K562 (cell line): ENCODE measurements at regions not wholly inside any gene's neighbourhood (a gene's known extent, or its start where the extent isn't known, plus 50 kb on each side); places are given as distances from the start of the nearest gene placed in this dataset.

Experiments used
- MECOM ChIP-seq: fragments of 250-450 bp; sonication (Bioruptor Pico); IDR thresholded peaks from 2 replicates; pipeline ENCODE4 v1.8.0; 2022; ENCODE audit warnings: inconsistent platforms
- RERE ChIP-seq: sonication (generic); formaldehyde crosslinking; IDR thresholded peaks from 2 replicates; pipeline ENCODE4 v1.8.0; 2023; ENCODE audit warnings: missing genetic modification reagents, mild to moderate bottlenecking, borderline replicate concordance
- ZNF707 ChIP-seq: fragments of 250-450 bp; sonication (Bioruptor Pico); conservative IDR thresholded peaks from 2 replicates; pipeline ENCODE4 v1.8.0; 2022; ENCODE audit warnings: inconsistent platforms, mild to moderate bottlenecking, moderate library complexity
- ZZZ3 ChIP-seq: fragments of 450-650 bp; IDR thresholded peaks from 2 replicates; pipeline ENCODE4 v1.6.1; 2016; ENCODE audit warnings: antibody characterized with exemption, mild to moderate bottlenecking, moderate library complexity
- TF ChIP-seq, protein P1 (sequence below), 2 experiments: fragments of 450-650 bp in 1 of 2; sonication (generic) in 1 of 2; formaldehyde crosslinking in 1 of 2; IDR thresholded peaks; 2 replicates each; pipeline versions ENCODE4 v1.7.1 to v1.9.0; 2016 to 2022; ENCODE audit warnings: inconsistent platforms in 1 of 2, mild to moderate bottlenecking in 1 of 2, missing genetic modification reagents in 1 of 2

DNA sequence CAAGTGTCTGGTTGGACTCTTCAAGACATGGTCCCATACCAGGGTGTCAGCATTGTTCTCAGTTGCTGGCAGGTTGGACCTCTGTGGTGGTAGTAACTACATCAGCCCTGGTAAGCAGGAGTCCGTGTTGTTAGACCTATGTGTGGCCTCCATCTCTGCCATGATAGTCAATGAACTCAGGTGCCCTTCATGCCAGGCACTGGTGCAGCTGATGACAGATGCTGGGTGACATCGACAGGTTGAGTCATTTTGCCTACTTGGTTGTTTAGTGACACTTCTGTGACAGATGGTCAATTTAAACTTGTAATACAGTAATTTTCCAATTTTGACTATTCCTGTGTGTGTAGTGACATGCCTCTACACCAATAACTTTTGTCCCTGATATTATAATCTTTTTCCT is 189.7 kb downstream of the SP3 start (continued):
- TF ChIP-seq, protein P1, sequence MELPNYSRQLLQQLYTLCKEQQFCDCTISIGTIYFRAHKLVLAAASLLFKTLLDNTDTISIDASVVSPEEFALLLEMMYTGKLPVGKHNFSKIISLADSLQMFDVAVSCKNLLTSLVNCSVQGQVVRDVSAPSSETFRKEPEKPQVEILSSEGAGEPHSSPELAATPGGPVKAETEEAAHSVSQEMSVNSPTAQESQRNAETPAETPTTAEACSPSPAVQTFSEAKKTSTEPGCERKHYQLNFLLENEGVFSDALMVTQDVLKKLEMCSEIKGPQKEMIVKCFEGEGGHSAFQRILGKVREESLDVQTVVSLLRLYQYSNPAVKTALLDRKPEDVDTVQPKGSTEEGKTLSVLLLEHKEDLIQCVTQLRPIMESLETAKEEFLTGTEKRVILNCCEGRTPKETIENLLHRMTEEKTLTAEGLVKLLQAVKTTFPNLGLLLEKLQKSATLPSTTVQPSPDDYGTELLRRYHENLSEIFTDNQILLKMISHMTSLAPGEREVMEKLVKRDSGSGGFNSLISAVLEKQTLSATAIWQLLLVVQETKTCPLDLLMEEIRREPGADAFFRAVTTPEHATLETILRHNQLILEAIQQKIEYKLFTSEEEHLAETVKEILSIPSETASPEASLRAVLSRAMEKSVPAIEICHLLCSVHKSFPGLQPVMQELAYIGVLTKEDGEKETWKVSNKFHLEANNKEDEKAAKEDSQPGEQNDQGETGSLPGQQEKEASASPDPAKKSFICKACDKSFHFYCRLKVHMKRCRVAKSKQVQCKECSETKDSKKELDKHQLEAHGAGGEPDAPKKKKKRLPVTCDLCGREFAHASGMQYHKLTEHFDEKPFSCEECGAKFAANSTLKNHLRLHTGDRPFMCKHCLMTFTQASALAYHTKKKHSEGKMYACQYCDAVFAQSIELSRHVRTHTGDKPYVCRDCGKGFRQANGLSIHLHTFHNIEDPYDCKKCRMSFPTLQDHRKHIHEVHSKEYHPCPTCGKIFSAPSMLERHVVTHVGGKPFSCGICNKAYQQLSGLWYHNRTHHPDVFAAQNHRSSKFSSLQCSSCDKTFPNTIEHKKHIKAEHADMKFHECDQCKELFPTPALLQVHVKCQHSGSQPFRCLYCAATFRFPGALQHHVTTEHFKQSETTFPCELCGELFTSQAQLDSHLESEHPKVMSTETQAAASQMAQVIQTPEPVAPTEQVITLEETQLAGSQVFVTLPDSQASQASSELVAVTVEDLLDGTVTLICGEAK (IDR thresholded peaks at IDR 0.05) = no peak
- TF ChIP-seq, protein P1 (CRISPR knock-in tag; IDR thresholded peaks at IDR 0.05) = no peak
- TF ChIP-seq MECOM (CRISPR knock-in tag) = no peak
- no peak for TF ChIP-seq ZNF707 (CRISPR knock-in tag)
- no peak for TF ChIP-seq RERE (CRISPR knock-in tag)
- TF ChIP-seq ZZZ3 = no peak
